HFFc6 (cell line): ENCODE measurements at regions not wholly inside any gene's neighbourhood (a gene's known extent, or its start where the extent isn't known, plus 50 kb on each side); places are given as distances from the start of the nearest gene placed in this dataset.

Experiments used
- DNase-seq: peaks from one replicate; pipeline ENCODE4 v3.0.0-alpha.2; 2018
- H3K27ac Mint-ChIP-seq: 2 replicates; pipeline ENCODE4 v1.8.0; 2020; ENCODE audit warnings: mild to moderate bottlenecking, mixed read lengths
- H3K27me3 Mint-ChIP-seq: 2 replicates; pipeline ENCODE4 v1.8.0; 2021; ENCODE audit warnings: mild to moderate bottlenecking, moderate library complexity, mixed read lengths; ENCODE audit not compliant: insufficient read depth
- H3K36me3 Mint-ChIP-seq: 2 replicates; pipeline ENCODE4 v1.8.0; 2021; ENCODE audit warnings: low read depth, mixed read lengths
- H3K4me1 Mint-ChIP-seq: 2 replicates; pipeline ENCODE4 v1.8.0; 2020; ENCODE audit warnings: low read depth, mixed read lengths
- H3K4me3 Mint-ChIP-seq: 2 replicates; pipeline ENCODE4 v1.8.0; 2020; ENCODE audit warnings: mild to moderate bottlenecking, moderate library complexity, mixed read lengths
- H3K9me3 Mint-ChIP-seq: 2 replicates; pipeline ENCODE4 v1.8.0; 2020; ENCODE audit warnings: mild to moderate bottlenecking, mixed read lengths
- TF ChIP-seq, protein P1 (sequence below): fragments of 200-600 bp; sonication (generic); IDR thresholded peaks from 2 replicates; pipeline ENCODE4 v1.5.0; 2021; ENCODE audit warnings: antibody characterized with exemption, mild to moderate bottlenecking

- peak overlapping the region; percentile 13 for H3K4me3 Mint-ChIP-seq
- H3K9me3 Mint-ChIP-seq: no peaks in the 10 kb centered on the region
- 0 out of 2 replicates have a peak, but pooled peaks cover 5% of the 10 kb centered on the region for H3K36me3 Mint-ChIP-seq
- peaks cover 75% of the 10 kb centered on the region for H3K4me1 Mint-ChIP-seq
- DNase-seq: no peak
- H3K27me3 Mint-ChIP-seq: no peaks in the 10 kb centered on the region
- peak overlapping the region; percentile 1; the same call in 1 of the 2 replicates for H3K27ac Mint-ChIP-seq
- TF ChIP-seq, protein P1, sequence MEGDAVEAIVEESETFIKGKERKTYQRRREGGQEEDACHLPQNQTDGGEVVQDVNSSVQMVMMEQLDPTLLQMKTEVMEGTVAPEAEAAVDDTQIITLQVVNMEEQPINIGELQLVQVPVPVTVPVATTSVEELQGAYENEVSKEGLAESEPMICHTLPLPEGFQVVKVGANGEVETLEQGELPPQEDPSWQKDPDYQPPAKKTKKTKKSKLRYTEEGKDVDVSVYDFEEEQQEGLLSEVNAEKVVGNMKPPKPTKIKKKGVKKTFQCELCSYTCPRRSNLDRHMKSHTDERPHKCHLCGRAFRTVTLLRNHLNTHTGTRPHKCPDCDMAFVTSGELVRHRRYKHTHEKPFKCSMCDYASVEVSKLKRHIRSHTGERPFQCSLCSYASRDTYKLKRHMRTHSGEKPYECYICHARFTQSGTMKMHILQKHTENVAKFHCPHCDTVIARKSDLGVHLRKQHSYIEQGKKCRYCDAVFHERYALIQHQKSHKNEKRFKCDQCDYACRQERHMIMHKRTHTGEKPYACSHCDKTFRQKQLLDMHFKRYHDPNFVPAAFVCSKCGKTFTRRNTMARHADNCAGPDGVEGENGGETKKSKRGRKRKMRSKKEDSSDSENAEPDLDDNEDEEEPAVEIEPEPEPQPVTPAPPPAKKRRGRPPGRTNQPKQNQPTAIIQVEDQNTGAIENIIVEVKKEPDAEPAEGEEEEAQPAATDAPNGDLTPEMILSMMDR: no peak
Observed at GRCh38 chr13:84567848-84568247, 685.6 kb upstream of the SLITRK1 start.

- Mint-ChIP-seq H3K4me3 (0 out of 2 replicates have a peak overlapping the region, but pooled peaks have one; percentile 2), H3K4me1 (peaks cover 77% of the 10 kb centered on the region), H3K9me3 (no peaks in the 10 kb centered on the region), H3K27ac (peak overlapping the region; percentile 31; the same call in 1 of the 2 replicates), H3K36me3 (peaks cover 11% of the 10 kb centered on the region; the same call in 1 of the 2 replicates), H3K27me3 (no peaks in the 10 kb centered on the region)
- DNase-seq: no peak
- TF ChIP-seq, protein P1: no peak
Observed at GRCh38 chr13:84566780-84567179, 684.5 kb upstream of the SLITRK1 start.

DNA sequence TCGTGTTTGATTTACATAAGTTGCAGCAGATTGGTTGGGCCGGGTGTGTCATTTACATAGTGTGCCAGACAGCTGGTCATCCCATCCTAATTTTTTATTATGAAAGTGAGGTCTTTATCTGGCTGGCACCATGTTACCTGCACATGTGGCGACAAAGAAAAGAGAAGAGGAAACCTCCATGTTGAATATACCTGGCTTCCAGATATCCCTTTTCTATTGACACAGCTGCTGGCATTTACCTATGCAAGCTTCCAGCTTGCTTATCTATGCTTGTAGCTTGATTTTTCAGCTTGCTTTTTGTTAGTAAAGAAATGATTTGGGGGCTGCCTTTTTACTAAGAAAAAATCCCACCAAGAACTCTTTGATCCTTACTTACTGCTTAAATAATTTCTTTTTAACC lies 681.3 kb upstream of the SLITRK1 start:
- Mint-ChIP-seq H3K4me1 (peaks cover 63% of the 10 kb centered on the region), H3K9me3 (peaks cover 26% of the 10 kb centered on the region), H3K4me3 (no peak overlapping the region), H3K27me3 (peaks cover 2% of the 10 kb centered on the region; the same call in 1 of the 2 replicates), H3K27ac (no peak overlapping the region), H3K36me3 (peaks cover 33% of the 10 kb centered on the region)
- TF ChIP-seq, protein P1: no peak
- no peak for DNase-seq

- H3K36me3 Mint-ChIP-seq: peaks cover 23% of the 10 kb centered on the region
- peak overlapping the region; percentile 3; the same call in 1 of the 2 replicates for H3K4me3 Mint-ChIP-seq
- H3K27me3 Mint-ChIP-seq: no peaks in the 10 kb centered on the region; the same call in none of the 2 replicates
- peaks cover 20% of the 10 kb centered on the region for H3K9me3 Mint-ChIP-seq
- DNase-seq: no peak
- peak overlapping the region; percentile 12; the same call in 1 of the 2 replicates for H3K27ac Mint-ChIP-seq
- TF ChIP-seq, protein P1: no peak
- H3K4me1 Mint-ChIP-seq: peaks cover 51% of the 10 kb centered on the region
Observed at GRCh38 chr13:84553227-84553626, 671.0 kb upstream of the SLITRK1 start.

GRCh38 chr13:84543962-84544361 lies 661.7 kb upstream of the SLITRK1 start:
- Mint-ChIP-seq H3K9me3 (peaks cover 3% of the 10 kb centered on the region; the same call in 1 of the 2 replicates), H3K27ac (no peak overlapping the region), H3K4me3 (no peak overlapping the region), H3K4me1 (peaks cover 28% of the 10 kb centered on the region), H3K27me3 (no peaks in the 10 kb centered on the region), H3K36me3 (peaks cover 4% of the 10 kb centered on the region; the same call in 1 of the 2 replicates)
- TF ChIP-seq, protein P1: no peak
- DNase-seq: no peak
